Pons (tissue), 1 donor: ENCODE measurements at regions not wholly inside any gene's neighbourhood (a gene's known extent, or its start where the extent isn't known, plus 50 kb on each side); places are given as distances from the start of the nearest gene placed in this dataset.
A peak's percentile ranks its signal among the peaks of the same experiment; 100 is the strongest.

Experiments
- DNase-seq: peaks from one replicate; pipeline ENCODE4 v3.0.0-alpha.2; 2016; ENCODE audit warnings: low spot score

DNA sequence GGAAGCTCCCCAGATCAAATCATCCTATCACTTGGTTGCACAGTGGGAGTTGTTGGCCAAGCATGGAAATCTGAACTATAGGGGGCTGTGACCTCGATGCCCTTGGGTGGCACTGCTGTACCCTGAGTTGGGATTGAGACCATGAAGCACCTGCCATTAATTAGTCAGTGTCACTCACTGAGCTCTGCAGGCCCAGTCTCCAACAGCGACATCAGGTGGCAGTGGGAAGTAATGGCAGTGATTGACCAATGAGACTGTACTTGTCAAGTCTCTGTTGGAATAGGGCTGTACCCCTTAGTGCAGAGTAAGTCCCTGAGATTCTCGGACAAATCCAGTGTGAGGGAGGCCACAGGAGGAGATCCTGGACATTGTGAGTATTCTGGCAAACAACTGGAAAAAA lies 118.0 kb upstream of the RPL38 start:
- DNase-seq, result no peak

DNA sequence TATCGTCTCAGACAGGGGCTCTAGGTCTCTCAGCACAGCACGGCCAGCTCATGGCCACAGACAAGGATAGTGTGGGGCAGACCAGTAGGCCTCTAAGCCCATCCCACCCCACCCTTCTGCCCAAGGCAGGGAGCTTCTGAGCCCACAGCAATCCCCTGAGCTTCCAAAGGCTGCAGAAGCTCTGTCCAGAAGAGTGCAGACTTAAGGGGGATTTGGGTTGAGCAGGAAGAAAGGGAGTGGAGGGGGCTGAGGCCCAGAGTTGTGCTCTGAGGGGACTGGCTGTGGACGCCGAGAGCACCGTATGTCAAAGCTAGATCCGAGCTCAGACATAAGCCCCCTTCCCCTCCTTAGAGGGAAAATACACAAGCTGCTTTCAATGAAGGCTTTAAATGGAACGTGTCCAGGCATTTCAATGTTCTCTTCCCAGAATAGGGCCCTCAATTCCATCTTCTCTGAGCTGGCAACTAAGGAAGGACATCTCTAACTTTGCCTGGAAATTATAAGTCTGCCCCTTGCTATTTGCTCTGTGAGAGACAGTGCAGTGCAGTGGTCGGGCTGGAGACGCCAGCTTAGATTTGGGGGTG lies 116.4 kb upstream of the RPL38 start:
- DNase-seq, result no peak

DNA sequence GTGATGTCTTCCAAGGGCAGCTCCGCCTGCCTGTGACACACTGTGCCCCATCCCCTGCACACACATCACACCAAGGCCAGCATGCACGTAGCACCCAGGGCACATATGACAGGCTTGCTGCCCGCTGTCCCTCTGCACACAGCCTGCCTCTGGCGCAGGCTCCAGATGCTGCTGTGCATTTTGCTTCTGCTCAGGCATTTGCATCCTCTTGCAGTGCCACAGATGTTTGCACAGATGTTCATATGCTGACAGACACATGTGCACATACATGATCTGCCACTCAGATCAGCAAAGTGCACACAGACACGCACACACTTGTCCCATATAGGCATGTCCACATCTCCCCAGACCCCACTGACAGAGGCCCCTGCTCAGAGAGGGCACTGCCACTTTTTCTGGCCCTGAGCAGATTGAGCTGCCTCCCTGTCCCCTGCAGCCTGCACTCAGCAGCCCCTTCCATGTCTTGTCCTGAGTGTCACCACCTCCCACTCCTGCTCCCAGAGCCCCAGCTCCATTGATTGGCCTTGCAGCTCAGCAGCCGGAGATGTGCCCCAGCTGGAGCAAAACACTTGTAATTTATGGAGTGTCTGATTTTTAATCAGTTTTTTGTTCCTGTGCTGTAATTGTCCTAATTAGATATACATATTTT lies 115.1 kb upstream of the RPL38 start:
- no peak for DNase-seq

DNA sequence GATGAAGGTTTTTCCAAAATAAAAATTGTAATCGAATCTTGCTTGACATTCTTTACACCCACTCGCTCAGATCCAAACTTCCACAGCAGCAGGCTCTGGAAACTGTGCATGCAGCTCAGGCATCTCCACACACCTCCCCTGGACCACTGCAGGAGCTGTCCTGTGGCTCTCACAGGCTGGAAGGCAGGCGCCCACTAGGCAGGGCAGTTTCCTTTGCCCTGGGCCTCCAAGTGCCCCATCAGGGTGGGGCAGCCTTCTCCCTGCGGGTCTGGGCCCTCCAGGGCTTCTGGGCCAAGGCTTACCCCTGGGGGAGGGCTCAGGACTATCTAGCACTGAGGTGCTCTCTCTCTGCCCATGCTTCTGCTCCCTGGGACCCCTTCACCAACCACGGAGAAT lies 114.5 kb upstream of the RPL38 start:
- DNase-seq, result no peak

DNA sequence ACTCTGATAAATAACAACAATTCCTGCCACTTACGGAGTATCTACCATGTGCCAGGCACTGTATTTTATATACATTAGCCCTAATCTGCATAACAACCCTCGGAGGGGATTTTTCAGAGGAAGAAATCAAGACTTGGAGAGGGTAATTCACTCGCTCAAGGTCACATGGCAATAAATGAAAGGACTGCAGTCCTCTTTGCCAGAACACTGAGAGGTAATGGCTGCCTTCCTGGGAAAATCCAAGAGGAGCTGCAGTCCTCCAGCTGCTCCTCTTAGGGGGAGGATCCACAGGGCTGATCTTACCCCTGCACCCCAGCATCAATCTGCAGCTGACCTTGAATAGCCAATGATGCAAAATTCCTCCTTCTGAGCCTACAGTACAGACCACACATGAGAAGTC lies 114.1 kb upstream of the RPL38 start:
- no peak for DNase-seq

DNA sequence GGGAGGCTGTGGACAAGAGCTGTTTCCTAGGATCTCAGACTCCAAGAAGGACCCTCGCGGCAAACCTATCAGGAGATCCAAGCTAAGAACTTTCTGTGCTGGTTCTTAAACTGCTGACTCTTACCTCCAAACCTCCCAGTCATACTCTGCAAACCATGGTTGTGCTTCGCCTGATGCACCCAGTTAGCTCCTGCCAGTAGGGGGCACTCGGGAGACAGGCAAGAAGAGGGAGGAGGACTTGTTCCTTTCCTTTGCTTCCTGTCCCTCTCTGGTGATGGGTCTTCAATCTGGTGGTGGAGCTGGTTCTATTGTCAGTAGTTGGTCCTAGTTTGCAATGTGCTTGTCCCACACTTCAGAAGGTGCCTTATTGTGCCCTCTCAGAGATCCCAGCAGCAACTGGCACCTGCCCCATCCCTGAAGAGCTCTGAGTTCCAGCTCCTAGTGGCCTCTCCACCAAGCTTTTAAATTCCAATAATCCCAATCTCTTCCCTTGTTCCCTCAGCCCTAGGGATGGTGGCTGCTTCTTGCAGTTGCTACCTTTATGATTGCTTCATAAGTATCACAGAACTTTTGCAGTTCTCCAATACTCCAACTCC lies 113.5 kb upstream of the RPL38 start:
- DNase-seq, result peak; percentile 44

DNA sequence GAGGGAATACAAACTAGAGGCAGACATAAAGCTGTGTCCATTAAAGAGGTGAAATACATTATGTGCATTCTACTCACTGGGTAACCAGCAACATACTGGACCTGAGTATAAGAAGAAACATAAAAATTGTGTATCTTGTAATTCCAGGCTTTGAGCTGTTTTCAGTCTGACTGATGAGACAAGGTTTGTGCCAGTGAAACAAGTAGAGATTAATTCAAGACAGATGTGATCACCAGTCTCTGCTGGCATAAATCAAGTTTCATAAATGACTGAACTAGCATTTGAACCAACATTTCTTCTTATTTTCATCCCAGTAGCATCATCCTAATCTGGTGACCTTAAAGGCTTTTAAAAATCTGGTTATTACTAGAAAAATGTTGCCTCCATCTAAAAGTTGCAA lies 108.8 kb upstream of the RPL38 start:
- DNase-seq, result no peak

DNA sequence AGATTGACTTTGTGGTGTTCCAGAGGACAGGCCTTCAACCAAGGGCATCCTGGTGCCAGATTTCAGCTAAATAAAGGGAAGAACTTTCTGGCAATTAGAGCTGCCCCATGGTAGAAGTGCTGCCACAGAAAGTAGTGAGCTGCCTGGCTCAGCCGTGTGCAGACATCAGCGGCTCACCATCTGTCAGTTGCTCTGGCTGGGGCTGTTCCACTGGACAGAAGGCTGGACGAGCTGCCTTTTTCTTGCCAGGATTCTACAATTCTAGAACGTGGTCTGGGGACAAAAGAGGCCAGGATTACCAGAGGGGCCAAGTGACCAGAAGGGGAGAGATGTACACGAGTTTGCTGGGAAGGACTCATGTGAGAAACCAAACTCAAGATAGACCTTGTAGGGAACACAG lies 107.0 kb upstream of the RPL38 start:
- no peak for DNase-seq

DNA sequence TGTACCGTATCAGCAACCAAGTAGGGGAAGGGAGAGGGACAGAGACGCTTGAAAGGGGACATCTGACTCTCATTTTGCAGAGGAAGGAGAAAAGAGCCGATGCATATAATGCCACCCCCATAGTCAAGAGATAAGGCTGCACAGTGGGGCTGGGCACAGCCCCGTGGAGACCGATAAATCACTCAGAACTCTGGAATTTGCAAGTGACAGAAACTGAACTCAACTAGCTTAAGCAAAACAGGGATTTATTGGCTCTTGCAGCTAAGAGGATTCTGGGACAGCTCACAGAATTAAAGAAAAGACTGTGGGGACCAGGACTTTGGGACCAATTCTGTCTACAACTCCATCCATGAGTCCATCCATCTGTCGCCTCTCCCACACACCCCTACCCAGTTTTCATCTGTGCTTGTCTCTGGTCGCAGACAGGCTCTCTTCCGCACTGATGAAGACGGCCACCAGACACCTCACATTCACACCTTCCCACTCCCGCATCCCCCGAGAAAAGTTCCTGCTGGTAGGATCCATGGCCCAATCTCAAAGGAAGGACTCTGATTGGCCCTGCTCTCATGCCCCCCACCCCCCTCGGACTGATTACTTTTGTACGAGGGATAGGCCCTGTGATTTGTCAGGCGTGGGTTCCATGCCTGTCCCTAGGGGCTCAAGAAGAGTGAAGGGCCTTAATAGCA lies 105.9 kb upstream of the RPL38 start:
- no peak for DNase-seq

DNA sequence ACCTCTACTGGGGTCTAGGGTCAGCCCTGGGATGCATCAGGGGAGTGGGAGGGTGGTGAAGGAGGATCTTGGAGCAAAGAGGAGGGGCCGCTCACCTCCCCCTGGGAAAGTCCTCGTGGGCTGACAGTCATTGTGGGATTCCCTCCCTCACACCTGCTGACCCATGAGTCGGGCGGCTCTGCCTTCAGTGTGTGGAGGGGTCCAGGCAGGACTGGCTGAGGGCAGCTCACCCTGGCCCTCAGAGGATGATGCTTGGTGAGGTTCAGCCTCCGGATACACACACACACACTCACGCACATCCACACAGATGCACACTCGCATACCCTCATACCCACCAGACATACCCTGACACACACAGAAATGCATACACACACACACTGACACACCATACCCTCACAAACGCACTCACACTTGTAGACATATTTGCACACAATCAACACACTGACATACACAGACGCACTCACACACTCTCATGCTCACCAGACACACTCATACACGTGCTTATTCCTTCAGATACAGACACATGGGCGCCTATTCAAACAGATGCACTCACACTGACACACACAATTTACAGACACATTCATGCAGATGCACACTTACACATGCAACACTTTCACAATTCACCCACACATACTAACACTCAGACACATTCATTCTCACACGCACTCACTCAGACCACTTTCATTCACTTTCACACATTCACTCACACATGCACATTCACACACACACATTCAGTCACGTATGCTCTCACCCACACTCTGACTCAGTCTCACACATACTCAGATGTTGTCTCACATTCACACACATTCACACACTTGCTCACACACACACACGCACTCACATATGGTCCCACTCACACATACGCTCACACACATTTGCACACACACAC lies 105.1 kb upstream of the RPL38 start:
- DNase-seq, result no peak

DNA sequence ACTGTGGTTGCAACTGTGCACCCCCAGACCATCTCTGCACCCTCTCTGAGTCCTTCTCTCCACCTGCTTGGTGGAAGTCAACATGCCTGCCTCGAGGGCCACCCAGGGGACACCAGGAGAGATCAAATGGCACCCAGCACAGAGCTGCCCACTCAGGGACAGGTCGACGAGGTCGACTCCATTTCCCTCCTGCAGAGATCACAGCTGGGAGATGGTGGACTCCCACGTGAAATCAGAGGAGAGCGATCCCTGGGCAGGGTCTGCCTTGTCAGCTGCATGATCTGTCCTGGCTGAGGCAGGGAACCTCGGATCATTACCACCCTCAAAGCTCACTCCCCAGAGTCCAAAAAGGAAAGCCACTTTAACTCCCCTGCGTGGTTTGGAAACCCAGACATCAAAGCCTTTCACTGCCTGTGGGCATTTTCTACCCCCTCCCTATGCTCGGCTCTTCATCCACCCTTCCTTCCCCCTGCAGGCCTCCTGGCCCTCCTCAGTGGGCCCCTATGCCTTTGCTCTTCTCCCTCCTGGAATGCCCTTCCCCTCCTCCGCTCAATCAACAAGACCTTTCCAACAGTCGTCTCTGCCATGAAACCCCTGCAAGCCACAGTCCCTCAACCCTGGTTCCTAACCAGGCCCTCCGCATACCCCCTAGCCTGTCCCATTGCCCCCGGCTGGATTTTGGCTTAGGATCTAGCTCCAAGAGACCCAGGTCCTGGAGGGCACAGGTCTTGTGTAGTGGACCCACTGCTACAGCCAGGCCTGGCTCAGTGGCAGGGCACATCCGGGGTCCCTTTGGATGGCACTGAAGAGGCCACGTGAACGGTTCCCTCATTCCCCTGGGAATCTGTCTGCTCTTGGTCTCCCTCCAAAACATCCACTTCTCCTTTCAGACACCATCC lies 103.8 kb upstream of the RPL38 start:
- DNase-seq, result no peak

DNA sequence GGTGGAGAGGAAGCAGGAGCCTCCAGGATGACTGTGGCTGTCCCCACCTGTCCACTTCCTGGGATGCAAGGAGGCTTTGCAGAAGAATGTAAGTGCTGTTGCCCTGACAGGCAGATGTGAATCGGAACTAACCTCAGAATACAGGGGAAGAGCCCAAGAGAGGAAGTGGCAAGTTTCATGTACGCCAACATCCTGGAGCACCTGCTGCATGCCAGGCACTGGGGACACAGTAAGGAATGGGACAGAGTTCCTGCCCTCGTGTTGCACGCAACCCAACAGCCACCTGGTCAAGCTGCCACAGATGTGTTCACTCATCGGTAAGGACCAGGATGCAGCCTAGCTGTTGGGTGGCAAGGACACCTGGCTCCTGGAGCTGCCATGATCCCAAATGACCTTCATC lies 98.6 kb upstream of the RPL38 start:
- no peak for DNase-seq

DNA sequence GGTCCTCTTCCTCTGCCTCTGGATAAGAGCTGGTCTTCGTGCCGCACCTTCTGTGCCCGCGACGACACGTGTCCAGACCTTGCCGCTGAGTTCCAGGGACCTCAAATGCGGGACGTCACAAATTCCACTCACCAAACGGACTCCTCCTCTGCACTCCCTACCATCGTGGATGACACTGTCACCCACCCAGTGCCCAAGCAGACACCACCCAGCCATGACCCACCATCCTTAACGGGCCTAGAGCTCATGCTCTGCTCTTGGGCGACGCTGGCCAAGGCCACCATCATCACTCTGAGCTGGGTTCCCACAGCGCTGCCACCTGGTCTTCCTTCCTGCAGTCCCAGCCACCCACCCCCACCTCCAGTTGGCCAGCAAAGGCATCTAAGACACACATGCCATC lies 96.4 kb upstream of the RPL38 start:
- no peak for DNase-seq

DNA sequence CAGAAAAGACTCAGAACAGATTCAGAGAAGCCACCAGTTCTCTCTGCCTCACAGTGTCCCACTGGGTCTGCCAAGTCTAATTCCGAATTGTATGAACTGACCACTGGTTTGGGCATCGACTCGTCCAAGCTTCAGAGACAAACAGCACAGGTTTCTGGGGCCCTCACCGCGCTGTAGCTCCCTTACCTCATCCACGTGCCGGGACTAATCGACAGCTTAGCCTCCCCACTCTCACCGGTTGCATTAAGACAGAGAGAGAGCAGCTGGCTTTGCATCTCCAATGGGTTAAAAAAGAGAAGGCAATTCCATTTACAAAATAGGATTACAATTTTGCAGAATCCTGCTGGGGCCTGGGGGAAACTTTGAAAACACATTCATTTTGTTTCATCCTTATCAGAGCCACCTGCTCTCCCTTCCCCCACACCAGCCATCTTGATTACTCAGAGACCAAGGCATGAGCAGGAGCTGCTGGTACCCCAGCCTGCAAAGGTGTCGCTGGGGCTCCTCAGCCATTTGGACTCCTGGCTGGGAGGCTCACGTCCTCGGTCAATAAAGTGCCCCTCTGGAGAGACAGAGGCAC lies 95.3 kb upstream of the RPL38 start:
- no peak for DNase-seq

DNA sequence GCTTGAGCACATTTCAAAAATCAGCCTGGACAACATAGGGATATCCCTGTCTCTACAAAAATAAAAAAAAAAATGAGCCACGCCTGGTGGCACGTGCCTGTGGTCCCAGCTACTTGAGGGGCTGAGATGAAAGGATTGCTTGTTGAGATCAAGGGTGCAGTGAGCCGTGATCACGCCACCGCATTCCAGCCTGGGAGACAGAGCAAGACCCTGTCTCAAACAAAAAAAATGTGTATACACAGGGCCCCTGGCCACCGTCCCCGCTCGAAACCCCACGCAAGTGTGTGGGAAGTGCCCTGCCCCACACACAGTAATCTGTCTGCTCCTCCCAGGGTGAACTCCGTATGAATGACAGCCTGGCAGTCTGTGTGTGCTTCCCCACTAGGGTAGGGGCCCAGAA lies 93.0 kb upstream of the RPL38 start:
- DNase-seq, result no peak

DNA sequence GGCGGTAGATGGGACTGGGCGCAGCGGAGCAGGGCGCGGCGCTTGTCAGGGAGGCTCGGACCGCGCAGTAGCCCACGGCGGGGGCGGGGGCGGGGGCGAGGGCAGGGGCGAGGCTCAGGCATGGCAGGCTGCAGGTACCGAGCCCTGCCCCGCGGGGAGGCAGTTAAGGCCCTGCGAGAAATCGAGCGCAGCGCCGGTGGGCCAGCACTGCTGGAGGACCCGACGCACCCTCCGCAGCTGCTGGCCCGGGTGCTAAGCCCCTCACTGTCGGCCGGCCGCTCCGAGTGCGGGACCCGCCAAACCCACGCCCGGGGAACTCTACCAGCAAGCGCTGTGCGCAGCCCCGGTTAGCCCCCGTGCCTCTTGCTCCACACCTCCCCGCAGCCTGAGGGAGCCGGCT lies 90.2 kb upstream of the RPL38 start:
- DNase-seq, result no peak

DNA sequence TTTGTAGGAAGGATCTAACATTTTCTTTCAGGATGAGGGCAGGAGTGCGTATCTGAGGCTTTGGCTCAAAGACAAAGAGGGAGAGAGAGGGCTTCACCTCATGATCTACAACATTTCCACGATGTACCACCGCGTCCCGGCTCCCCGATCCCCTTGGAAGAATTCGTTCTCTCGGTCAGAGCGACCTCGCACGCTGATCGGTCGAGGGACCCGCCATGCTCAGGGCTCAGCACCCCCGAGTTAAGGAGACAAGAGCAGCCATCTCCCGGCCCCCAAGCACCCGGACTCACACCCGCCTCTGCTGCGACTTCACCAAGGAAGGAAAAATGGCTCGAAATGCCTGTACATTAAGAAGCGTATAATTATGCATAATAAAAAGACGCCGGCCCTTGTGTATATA lies 89.5 kb upstream of the RPL38 start:
- no peak for DNase-seq

DNA sequence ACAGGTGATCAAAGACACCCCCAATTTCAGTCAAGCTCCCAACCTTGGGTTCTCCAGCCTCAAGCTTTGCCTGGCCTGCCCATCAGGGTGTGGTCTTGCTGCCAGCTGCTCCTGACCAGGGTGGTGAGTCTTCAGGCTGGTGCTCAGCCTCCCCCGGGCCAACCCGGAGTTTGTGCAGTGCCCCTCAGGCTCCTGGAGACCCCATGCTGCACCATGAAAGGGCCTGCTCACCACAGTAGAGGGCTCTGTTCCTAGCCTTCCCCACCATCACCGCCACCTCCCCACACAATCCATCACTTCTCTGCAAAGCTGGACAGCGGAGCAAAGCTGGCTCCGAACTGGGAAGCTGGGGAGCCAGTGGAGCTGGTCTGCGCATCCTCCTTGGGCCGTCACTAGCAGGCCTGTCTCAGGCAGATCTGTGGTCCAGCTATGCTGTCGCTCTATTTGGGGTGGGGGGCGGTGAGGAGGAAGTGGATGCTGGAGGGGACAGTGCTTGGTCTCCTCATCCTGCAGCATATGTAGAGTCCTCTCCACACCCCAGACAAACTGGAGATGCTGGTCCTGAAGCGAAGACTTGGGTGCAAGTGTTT lies 88.5 kb upstream of the RPL38 start:
- DNase-seq, result no peak

DNA sequence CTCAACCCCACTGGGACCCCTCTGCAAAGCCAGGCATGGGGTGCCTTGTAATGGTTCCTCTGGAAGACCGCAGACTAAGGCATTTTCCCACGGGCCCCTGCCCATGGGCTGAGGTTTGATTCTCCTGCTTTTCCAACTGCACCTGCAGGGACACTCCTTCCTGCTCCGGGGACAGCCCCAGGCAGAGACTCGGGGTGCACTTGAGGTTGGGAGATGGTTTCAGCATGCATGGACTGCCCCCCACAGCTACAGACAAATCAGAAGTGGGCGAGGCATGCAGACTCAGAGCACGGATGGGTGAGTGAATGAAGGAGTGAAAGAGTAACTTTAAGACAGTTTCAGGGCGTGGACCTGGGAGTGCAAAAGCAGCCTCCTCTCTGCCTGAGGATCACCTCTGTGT lies 87.9 kb upstream of the RPL38 start:
- DNase-seq, result no peak

DNA sequence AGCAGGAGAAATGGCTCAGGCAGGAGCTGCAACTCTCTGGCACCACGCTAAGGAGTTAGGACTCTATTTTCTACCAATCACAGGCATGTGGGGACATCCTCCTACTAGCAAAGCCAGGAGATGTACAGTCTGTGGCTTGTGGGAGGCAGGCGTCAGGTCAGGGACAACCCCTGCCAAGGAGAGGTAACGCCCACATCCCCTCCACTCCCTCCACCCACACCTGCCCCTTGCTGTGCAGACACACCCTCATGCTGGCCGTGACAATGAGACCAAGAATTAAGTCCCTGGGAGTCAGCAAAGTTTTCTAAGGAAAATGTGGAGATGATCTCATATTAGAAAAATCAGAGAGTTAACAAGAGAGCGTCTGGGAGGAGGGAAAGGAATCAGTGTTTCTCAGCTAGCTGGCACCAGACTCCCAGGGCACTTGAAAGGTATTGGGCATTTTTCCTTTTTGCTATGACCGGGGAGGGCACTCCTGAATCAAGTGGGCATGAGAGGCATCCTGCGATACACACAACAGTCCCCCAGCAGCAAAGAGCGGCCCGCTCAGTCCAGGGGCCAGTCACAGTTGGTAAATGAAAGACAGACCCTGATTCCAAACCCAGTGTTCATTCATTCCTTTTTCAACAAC lies 87.3 kb upstream of the RPL38 start:
- DNase-seq, result no peak
